GM19452 (cell line): ENCODE measurements at regions not wholly inside any gene's neighbourhood (a gene's known extent, or its start where the extent isn't known, plus 50 kb on each side); places are given as distances from the start of the nearest gene placed in this dataset.
"Not testable (repeated sequence)": the region's sequence is repeated elsewhere in the genome, so short reads cannot be mapped to it uniquely, and the experiment has no call there.

Source experiments
- ATAC-seq: cut with Tn5 transposase; IDR thresholded peaks from one replicate; pipeline ENCODE4 v1.9.1; 2021; ENCODE audit not compliant: unreplicated experiment

DNA sequence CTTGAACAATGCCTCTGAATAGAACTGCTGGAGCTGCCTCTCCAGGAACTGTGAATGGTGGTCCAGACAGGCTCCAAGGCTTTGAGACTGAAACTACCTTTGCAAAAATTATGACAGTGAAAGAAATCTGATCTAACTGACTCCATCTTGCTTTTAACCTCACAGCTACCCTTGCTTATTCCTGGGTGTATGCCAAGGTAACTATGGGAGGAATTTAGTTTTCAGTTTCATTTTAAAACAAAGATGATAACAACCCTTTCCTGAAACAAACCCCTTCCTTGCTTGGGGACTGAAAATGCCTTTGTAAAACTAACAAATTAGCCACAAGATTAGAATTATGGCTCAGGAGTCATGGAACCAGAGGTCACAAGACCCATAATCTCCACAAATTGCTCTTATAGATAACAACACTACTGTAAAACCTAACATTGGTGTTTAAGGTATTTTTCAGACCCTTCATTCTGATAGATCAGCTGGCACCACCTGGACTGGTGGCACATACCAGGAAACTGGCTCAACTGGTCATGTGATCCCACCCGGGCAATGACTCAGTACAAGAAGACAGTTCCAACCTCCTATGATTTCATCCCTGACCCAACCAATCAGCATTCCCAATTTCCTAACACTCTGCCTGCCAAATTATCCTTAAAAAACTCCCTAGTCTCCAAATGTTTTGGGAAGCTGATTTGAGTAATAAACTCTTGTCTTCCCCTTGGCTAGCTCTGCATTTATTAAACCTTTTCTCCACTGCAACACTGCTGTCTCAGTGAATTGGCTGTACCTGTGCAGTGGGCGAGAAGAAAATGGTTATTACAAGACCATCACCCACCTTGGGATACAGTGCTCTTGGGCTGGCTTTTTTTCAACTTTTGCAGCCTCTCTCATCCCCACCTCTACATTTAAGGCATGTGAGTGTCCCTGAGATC lies 608.1 kb downstream of the TYW1 start:
- no peak for ATAC-seq

DNA sequence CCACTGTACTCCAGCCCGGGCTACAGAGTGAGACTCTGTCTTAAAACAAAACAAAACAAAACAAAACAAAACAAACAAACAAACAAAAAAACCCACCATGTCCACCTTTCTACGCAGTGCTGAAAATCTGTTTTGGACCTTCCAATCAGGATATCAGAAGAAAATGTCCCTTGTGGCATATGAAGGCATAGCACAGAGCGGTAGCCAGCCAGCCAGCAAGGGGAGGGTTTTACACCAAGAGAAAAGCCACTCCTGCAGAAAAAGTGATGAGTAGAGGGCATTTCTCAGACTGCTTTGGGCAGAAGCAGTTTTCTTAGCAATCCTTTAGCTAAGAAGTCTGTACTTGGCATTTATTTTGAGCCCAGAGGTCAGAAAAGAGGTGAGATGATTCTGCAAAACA lies 612.2 kb downstream of the TYW1 start:
- ATAC-seq, result no peak

DNA sequence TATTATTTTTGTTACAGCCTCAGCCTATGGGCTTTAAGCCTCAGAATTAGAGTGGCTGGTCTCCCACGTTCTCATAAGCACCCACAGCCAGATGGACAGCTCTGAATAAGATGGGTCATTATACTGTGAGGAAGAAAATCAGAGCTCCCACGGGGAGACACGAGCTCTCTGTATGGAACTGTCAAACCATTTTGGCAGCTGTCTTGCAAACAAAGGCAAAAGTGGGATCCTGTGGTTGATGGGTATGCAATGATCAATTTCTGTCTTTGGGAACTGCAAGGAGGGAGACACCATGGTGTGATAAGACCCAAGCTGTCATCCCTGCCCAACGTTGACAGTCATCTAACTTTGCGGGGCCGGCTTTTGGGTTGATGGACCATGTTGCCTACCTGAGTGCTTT lies 614.3 kb downstream of the TYW1 start:
- no peak for ATAC-seq

DNA sequence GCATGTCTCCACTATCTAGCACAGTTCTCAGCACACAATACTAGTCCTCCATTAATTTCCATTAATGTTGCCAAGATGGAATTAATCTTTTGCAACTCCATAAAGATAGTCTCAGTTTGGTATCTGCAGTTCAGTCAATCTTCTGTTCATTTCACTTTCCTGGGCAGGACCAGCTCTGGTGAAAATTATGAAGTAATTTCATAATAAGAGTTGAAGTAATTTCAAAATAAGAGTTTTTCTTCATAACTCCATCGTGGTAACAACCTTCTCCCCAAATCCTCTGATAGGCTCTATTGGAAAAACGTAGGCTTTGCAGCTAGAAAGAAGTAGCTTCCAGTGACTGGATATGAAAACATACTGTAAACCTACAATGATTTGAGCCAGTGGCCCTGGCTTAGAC lies 618.2 kb downstream of the TYW1 start:
- ATAC-seq, result no peak

DNA sequence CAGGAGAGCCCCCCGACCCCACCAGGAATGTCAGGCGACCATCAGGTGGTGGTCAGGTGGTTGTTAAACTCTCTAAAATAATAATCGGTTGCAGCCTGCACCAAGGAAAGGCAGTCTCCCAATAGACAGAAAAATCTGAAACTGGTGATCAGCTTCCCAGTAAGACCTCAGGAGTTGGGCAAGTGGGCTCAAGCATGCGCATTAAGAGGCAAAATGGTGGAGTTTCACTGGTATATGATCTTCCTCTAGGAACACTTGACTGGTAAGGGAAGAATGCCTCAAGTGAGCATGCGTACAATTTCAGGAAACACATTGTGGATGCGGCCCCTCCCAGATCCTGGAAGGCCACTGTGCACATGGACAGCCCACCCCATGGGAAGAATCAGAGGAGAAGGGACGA lies 619.9 kb downstream of the TYW1 start:
- ATAC-seq, result no peak

DNA sequence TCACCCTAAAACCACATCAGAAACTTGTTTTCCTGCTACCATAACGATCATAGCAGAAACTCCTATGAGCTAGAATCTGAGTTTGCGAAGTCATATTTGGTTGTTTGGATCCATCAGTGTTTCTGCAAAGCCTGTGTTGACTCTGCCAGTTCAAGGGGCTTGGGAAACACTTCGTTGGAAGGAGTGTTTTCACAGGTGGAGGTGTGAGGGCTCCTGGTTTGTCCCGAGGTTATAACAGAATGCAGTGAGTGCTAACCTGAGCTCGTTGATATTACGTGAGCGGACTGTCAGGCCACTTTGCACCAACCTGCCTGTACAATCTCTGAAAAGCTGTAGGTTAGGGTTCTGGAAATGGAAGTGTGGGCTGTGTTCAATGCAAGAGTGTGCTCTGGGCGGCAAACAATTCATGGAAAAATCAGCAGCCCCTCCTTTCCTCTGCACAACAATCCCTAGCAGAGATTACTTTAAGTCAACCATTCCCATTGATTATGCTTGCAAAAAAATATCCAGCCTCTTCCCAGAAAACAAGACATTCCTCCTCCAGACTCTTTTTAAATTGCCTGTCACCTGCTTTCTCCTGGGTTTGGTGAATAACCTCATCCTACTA lies 622.0 kb downstream of the TYW1 start:
- no peak for ATAC-seq

DNA sequence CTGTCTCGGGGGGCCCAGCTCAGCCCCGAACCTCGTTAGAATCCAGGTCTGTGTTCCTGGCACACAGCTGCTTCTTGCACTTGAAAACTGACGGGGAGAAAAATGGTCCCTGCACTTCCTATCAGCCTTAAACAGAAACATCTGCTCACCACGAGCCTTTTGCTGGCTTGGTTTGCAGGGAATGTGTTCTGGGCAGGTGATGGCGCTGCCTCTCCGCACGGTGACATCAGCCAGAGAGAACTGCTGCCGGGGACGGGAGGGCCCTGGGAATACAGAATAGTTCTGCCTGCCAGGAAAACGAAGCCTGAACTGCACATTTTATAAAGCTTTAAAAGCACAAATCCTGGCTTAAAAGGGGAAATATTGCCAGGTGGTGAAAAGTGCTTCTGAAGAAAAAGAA lies 622.5 kb downstream of the TYW1 start:
- no peak for ATAC-seq

DNA sequence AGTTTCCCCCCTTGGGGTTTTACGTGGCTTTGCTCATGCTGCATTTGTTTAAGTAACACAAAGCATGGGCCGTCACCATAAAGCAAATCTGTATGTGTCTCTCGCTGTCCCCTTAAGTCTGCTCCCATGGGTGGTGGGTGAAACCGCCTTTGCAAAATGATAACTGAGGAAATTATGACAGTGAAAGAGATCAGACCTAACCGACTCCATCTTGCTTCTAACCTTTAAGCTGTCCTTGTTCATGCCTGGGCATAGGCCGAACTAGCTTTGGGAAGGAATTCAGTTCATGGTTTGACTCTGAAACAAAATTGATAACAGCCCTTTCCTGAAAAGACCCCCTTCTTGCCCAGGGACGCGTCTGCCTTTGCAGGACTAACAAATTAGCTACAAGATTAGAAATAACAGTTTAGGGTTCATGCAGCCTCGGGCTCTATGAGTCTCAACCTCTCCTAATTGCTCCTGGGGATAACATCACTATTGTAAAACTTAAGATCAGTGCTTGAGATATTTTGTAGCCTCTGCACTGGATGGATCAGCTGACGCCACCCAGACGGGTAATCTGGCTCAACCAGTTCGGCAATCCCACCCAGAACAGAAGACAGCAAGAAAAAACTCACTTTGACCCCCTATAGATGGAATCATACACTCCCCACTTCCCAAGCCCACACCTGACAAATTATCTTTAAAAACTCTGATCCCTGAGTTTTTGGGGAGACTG lies 623.7 kb downstream of the TYW1 start:
- no peak for ATAC-seq

DNA sequence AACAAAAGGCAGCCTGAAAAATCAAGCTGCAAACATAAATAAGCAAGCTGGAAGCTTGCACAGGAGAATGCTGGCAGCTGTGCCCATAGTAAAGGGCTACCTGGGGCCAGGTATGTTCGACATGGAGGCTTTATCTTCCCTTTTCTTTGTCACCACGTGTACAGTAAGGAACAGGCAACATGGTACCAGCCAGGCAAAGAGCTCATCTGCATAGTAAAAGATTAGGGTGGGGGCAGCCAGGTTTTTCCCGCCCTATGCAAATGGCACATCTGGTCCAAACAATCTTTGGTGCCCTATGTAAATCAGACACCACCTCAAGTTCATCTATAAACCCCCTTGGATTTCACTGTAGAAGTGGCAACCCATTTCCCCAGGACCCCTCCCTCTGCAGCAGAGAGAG lies 625.1 kb downstream of the TYW1 start:
- ATAC-seq, result no peak

DNA sequence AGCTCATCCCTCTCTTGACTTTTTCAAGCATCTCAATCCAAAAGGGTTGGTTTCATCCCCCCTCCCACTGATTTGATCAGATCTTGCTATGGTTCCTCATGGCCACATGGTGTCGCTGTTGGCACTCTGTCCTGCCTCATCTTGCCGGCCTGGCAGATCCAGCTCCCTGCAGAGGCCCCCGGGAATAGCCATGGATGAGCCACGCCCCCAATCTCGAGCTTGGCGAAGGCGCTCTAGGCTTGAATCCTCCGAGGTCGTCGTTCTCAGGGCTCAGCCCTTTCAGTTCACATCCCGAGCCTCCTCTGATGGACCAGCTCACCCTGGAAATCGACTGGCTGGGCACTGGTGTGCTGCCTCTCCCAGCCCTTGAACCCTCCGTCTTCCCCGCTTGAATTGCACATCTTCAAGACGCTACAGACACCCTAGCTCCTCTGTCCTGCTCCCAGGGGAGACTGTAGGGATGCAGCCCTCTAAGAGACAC lies 628.7 kb downstream of the TYW1 start:
- ATAC-seq, result no peak

DNA sequence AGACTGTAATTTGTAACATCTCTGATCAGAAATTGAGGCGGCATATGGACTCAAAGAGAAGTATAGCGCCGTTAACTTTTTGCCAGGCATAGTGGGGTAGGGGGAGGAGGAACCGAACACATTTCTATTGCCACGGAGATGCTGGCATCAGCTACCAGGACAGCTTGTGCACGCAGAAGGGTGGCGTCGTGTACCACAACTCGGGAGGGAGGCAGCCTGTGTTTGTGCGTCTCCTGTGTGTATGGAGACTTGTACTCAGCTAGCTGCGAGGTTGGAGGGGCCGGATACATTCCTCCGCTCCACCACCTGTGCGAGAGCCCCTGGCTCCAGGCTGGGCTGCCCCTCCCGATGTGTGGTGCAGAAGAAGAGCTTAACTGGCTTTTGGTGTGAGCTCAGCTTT lies 634.8 kb downstream of the TYW1 start:
- ATAC-seq, result no peak

DNA sequence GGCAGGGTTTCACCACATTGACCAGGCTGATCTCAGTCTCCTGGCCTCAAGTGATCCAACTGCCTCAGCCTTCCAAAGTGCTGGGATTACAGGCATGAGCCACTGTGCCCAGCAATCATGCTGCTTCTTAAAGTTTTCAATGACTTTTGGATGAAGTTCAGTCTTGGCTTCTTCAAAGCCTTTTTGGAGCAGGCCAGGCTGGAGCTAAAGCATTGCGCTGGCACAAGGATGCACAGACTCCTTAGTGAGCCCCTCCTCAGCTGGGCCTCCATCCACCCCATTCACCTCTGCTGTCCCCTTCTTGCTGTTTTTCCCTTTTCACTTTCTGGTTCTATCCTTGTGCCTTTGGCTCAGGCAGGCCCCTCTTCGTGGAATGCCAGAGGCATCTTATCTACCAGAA lies 638.6 kb downstream of the TYW1 start:
- ATAC-seq, result no peak

DNA sequence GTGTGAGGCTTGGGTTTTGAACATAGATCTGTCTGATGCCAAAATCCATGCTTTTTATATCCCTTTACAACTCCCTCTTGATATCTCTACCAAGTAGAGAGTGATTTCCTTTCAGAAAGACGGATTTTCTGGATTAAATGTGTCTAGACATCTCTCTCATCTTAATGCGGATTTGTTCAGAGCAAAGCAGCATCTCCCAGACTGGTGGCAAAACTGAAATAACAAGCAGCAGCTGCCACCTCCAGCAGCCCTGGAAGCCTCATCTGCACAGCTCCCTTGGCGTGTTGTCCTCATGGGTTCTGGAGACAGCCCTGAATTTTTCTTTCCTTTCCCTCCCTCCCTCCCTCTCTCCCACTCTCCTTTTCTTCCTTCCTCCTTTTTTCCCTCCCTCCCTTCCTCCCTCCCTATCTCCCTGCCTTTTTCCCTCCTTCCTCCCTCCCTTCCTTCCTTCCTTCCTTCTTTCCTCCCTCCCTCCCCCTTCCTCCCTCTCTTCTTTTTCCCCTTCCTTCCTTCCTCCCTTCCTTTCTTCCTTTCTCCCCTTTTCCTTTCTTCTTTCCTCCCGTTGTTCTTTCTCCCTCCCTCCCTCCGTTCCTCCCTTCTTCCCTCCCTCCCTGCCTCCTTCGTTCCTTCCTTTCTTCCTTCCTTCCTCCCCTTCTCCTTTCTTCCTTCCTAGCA lies 639.9 kb downstream of the TYW1 start:
- ATAC-seq, result no peak

DNA sequence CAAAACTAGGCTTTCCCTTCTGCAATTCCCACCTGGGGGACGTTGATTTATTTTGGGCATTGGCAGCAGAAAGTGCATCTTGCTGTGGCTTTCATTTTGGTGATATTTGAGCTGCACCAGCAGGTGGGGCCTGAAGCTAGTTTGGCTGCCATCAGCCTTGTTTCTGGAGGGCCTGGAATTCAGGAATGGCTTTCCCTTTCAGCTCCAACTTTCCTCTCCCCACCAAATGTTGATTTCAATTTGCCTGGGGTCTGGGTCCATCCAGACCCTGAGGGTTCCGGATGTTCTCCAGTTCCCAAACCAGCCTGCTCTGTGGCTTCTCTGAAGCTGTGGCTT lies 640.4 kb downstream of the TYW1 start:
- ATAC-seq, result no peak

DNA sequence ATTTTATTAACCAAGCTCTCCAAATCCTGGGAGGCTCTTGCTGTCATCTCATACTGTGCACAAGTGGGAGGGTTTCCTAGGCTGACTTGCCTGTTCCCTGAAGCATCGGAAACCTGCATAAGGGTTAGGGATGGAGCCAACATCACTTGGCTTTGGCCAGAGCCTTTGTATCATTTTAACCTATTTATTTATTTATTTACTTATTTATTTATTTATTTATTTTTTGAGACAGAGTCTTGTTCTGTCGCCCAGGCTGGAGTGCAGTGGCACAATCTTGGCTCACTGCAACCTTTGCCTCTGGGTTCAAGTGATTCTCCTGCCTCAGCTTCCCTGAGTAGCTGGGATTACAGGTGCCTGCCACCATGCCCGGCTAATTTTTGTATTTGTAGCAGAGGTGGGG lies 645.9 kb downstream of the TYW1 start:
- not testable (repeated sequence) for ATAC-seq

DNA sequence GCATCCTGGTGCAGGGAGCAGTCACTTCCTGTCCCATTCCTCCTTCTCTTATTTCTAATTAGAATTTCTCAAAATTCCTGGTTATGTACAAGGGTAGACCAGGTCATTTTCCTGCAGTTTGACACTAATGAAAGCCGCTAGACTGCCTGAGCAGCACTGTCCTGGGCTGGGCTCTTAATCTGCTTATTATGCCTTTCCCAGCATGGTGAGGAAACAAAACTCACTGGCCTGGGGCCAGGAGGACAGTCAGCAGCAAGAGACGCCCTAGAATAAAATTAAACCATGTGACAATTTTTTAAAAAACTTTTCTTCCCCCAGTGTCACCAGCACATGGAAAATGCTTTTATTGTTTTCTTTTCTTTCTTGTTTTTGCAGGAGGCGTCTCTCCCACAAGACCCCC lies 647.5 kb downstream of the TYW1 start:
- ATAC-seq, result no peak

DNA sequence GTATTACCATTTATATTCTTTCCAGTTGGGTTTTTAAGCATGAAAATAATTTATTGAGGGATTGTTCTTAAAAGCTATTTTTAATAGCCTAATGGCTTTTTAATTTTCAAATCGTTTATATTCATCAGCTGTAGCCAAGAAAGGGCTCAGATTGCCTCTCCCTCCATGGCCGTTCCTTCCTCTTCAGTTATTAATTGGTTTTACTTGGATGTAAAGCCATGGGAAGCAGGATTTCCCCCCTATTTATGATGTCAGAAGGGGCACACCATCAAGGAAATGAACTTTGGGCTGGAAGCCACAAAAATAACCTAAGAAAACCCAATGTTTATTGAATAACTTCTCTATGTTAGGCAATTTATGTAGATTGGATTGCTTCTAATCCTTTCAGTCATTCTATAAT lies 656.3 kb downstream of the TYW1 start:
- no peak for ATAC-seq

DNA sequence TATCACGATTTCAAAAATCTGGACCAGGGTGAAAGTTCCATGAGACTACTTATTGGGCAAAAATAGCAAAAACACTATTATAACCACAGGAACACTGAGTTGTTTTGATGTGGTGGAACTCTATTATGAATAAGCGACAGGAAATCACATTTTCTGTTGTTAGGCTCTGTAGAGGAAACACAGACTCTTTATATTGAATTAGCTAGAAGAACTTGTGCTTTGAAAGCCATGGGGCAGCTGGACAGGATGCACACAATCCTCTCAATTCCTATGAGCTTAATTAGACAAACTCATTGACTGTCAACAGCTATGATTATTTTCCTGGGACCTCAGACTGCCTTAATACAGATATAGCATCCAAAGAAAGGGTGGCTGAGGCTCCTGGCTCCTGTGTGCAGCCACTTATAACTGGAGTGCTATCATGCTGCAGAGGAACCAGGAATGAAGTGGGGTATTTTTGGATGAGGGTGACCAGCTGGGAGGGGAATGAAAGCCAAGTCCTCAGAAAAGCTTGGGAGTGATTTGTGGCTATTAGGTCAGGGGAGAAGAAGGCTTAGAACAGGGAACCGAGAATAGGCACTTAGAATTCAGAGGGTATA lies 657.3 kb downstream of the TYW1 start:
- no peak for ATAC-seq

DNA sequence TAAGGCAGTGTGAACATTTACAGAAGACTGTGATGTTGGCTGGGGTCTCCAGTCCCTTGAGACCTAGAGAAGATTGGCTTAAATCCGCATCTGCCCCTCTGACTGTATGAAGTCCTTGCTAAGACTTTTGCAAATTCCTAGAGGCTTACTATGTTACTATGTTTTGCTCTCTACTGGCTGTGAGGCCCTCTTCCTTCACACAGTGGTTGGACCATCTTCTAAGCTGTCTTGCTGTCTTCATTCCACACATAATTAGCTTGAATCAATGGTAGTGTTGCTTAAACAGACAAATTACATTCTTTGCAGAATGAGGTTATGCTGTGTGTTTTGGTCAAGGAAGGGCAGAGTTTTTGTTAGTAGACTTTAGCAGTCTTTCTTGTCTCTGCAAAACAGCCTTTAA lies 658.0 kb downstream of the TYW1 start:
- no peak for ATAC-seq

DNA sequence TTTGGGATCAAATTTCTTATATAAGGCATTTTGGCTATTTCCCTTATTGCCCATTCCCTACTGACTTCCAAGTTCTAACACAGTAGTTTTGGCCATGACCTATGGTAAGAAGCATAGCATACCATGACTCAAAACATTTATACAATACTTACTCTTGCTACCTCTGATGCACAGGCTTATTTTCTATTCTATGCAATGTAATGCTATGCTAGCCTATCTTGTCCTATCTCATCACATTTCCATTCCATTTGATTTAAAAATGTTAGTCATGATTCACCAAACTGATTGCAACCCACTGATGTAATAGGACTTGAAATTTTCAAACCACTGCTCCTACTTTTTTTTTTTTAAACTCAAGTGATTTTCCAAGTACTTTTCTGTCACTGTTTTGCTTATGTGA lies 658.5 kb downstream of the TYW1 start:
- no peak for ATAC-seq

DNA sequence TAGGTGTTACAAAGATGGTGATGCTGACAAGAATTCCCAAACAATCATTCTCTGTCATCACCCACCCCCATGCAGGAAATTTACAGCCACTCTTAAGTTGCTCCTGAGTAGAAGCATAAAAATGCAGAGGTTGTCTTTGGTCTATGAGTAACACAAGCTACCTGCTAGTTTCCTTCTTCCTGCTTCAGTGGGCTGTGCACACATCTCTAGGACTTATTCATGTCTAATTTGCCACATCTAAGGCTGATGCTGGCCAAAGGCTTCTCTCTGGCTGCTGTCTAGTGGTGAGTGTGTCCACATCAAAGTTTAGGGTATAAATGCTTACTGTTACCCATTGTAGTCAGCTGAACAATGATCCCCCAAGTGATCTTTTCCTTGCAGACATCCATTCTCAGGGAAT lies 662.5 kb downstream of the TYW1 start:
- no peak for ATAC-seq
